HepG2 (cell line): ENCODE measurements at regions not wholly inside any gene's neighbourhood (a gene's known extent, or its start where the extent isn't known, plus 50 kb on each side); places are given as distances from the start of the nearest gene placed in this dataset.

ENCODE experiments used
- ATAC-seq: fragments of 200-7000 bp; cut with Tn5 transposase; 3 replicates; pipeline ENCODE4 v1.9.1; 2020; ENCODE audit warnings: mild to moderate bottlenecking, moderate library complexity
- BruUV-seq: library from RNA; stranded (reverse); fragments of 400-500 nt; replicated peaks from 2 replicates; lab custom pipeline; 2021; lab: Mats Ljungman, UMichigan
- CTCF ChIA-PET: fragments of 300-600 bp; formaldehyde crosslinking; extraction: SDS; loops from one replicate; lab custom pipeline; 2021; ENCODE audit warnings: low total read pairs, inconsistent platforms, low intra/inter-chr PET ratio; lab: Yijun Ruan, JAX
- POLR2A ChIA-PET: fragments of 350-600 bp; sonication (Branson Sonifier 250); formaldehyde crosslinking; loops from one replicate; lab custom pipeline; 2020; ENCODE audit warnings: antibody characterized with exemption, inconsistent platforms; lab: Yijun Ruan, JAX
- DNase-seq: peaks from one replicate; pipeline ENCODE4 v3.0.0-alpha.2; 2015; ENCODE audit warnings: low spot score
- FAIRE-seq: peaks from 3 replicates; lab custom pipeline; 2011; peaks lifted over from hg19 to GRCh38; lab: Jason Lieb, UNC
- H2AFZ ChIP-seq: one replicate; pipeline ENCODE4 v1.6.1; 2011; ENCODE audit warnings: low read length, inconsistent platforms
- H3K27ac ChIP-seq: fragments of 300-600 bp; 3 replicates; pipeline ENCODE4 v1.8.0; 2011; ENCODE audit warnings: mixed run types, mild to moderate bottlenecking, mixed read lengths, low read length, inconsistent platforms; ENCODE audit not compliant: insufficient read depth; ENCODE audit errors: extremely low read length
- H3K27me3 ChIP-seq, 2 experiments: fragments of 200-600 bp in 1 of 2; 2 replicates in 1 of 2; 3 replicates in 1 of 2; pipeline versions ENCODE4 v1.6.0 to v1.8.0; 2011; ENCODE audit warnings: low read length in 2 of 2, mild to moderate bottlenecking in 2 of 2, moderate library complexity in 2 of 2, inconsistent platforms in 1 of 2; ENCODE audit not compliant: insufficient read depth in 2 of 2, control insufficient read depth in 1 of 2
- H3K36me3 ChIP-seq, 2 experiments: fragments of 200-600 bp in 1 of 2; replicated peaks in 1 of 2; 2 replicates in 1 of 2; 3 replicates in 1 of 2; pipeline versions ENCODE4 v1.5.1 to v1.8.0; 2011; ENCODE audit warnings: low read length in 2 of 2, inconsistent platforms in 1 of 2; ENCODE audit not compliant: insufficient read depth in 2 of 2, control insufficient read depth in 1 of 2
- H3K4me1 ChIP-seq: 2 replicates; pipeline ENCODE4 v1.5.1; 2012; ENCODE audit warnings: low read length, inconsistent platforms; ENCODE audit not compliant: insufficient read depth
- H3K4me2 ChIP-seq: 2 replicates; pipeline ENCODE4 v1.6.0; 2011; ENCODE audit warnings: low read depth, low read length, inconsistent platforms
- H3K4me3 ChIP-seq, 3 experiments: fragments of 200-600 bp in 1 of 3; sonication (generic), shearing (Covaris generic) in 1 of 3; replicated peaks in 1 of 3; 2 replicates each; pipeline ENCODE4 v1.5.1; 2011 to 2016; ENCODE audit warnings: low read length in 3 of 3, inconsistent platforms in 2 of 3, low read depth in 2 of 3, mild to moderate bottlenecking in 2 of 3, control low read depth in 1 of 3, mixed read lengths in 1 of 3; ENCODE audit not compliant: insufficient read depth in 1 of 3
- H3K79me2 ChIP-seq: one replicate; pipeline ENCODE4 v1.6.1; 2011; ENCODE audit warnings: low read length, inconsistent platforms; ENCODE audit not compliant: insufficient read depth
- H3K9ac ChIP-seq: 2 replicates; pipeline ENCODE4 v1.6.0; 2011; ENCODE audit warnings: mild to moderate bottlenecking, low read depth, low read length, inconsistent platforms; ENCODE audit not compliant: insufficient read depth
- H3K9me3 ChIP-seq: 2 replicates; pipeline ENCODE4 v1.5.1; 2012; ENCODE audit warnings: mild to moderate bottlenecking, low read length
- H4K20me1 ChIP-seq: 2 replicates; pipeline ENCODE4 v1.6.0; 2011; ENCODE audit warnings: inconsistent platforms, mild to moderate bottlenecking, low read length, moderate library complexity; ENCODE audit not compliant: insufficient read depth
- EP300 ChIP-seq, 3 experiments: sonication (generic) in 1 of 3; formaldehyde crosslinking in 1 of 3; IDR thresholded peaks; 2 replicates each; pipeline versions ENCODE4 v1.5.1 to v1.6.1; 2011 to 2020; ENCODE audit warnings: low read depth in 2 of 3, low read length in 2 of 3, borderline replicate concordance in 1 of 3, improper control_type of control experiment in 1 of 3, mild to moderate bottlenecking in 1 of 3, missing genetic modification reagents in 1 of 3, moderate library complexity in 1 of 3
- HIVEP1 ChIP-seq: sonication (generic); formaldehyde crosslinking; IDR thresholded peaks from 2 replicates; pipeline ENCODE4 v1.4.0; 2020; ENCODE audit warnings: mild to moderate bottlenecking, missing genetic modification reagents
- HNRNPL ChIP-seq: fragments of 200-400 bp; formaldehyde crosslinking; IDR thresholded peaks from 2 replicates; pipeline ENCODE4 v1.6.1; 2017; ENCODE audit warnings: mild to moderate bottlenecking, low read depth, low read length
- JARID2 ChIP-seq: sonication (generic); formaldehyde crosslinking; IDR thresholded peaks from 2 replicates; pipeline ENCODE4 v1.8.1; 2023; ENCODE audit warnings: missing genetic modification reagents, inconsistent platforms; ENCODE audit not compliant: insufficient replicate concordance
- KDM1A ChIP-seq: IDR thresholded peaks from 2 replicates; pipeline ENCODE4 v1.6.1; 2016; ENCODE audit warnings: missing compliant biosample characterization
- NCOA5 ChIP-seq: sonication (generic); formaldehyde crosslinking; IDR thresholded peaks from 2 replicates; pipeline ENCODE4 v1.4.0; 2020; ENCODE audit warnings: missing genetic modification reagents
- PHF21A ChIP-seq: sonication (generic); formaldehyde crosslinking; IDR thresholded peaks from 2 replicates; pipeline ENCODE4 v1.5.0; 2020; ENCODE audit warnings: mild to moderate bottlenecking, missing genetic modification reagents
- SIX1 ChIP-seq: sonication (generic); formaldehyde crosslinking; IDR thresholded peaks from 2 replicates; pipeline ENCODE4 v1.4.0; 2020; ENCODE audit warnings: missing genetic modification reagents, borderline replicate concordance
- SMAD3 ChIP-seq: sonication (generic); formaldehyde crosslinking; IDR thresholded peaks from 2 replicates; pipeline ENCODE4 v1.4.0; 2020; ENCODE audit warnings: missing genetic modification reagents
- SMARCC2 ChIP-seq: fragments of 450-650 bp; IDR thresholded peaks from 2 replicates; pipeline ENCODE4 v1.6.1; 2017; ENCODE audit warnings: antibody characterized with exemption, mild to moderate bottlenecking
- SRSF4 ChIP-seq: fragments of 200-400 bp; formaldehyde crosslinking; IDR thresholded peaks from one replicate; pipeline ENCODE4 v1.6.1; 2018; ENCODE audit warnings: mild to moderate bottlenecking, low read depth, low read length, moderate library complexity; ENCODE audit not compliant: poor library complexity, severe bottlenecking
- ZNF484 ChIP-seq: sonication (generic); formaldehyde crosslinking; IDR thresholded peaks from 2 replicates; pipeline ENCODE4 v1.5.1; 2020; ENCODE audit warnings: mild to moderate bottlenecking, low read depth, missing genetic modification reagents, borderline replicate concordance
- ZNF564 ChIP-seq: sonication (generic); formaldehyde crosslinking; IDR thresholded peaks from 2 replicates; pipeline ENCODE4 v1.8.1; 2023; ENCODE audit warnings: mild to moderate bottlenecking, missing genetic modification reagents
- ZNF644 ChIP-seq: IDR thresholded peaks from 2 replicates; pipeline ENCODE4 v1.6.1; 2016; ENCODE audit warnings: low read depth
- ZNF713 ChIP-seq: sonication (generic); formaldehyde crosslinking; IDR thresholded peaks from 2 replicates; pipeline ENCODE4 v1.4.0; 2020; ENCODE audit warnings: mild to moderate bottlenecking, missing genetic modification reagents
- WGBS: methylation state at CpG from one replicate; pipeline ENCODE4 v1.1.6; 2017; ENCODE audit warnings: low lambda C conversion rate; 5-methylcytosine and 5-hydroxymethylcytosine counted together
- in situ Hi-C: cut with HindIII; loops from 2 replicates; pipeline ENCODE4 v1.10.0; 2017; ENCODE audit warnings: low pct_unique_long_range_greater_than_20kb; ENCODE audit not compliant: extremely low pct_ligation_motif_present
- intact Hi-C: fragments of 100-400 bp; cut with micrococcal nuclease; formaldehyde crosslinking; loops from one replicate; pipeline ENCODE4 v1.10.0; 2022; ENCODE audit not compliant: unreplicated experiment
- TF ChIP-seq, protein P1 (sequence below): sonication (generic); formaldehyde crosslinking; IDR thresholded peaks from 2 replicates; pipeline ENCODE4 v1.5.0; 2020; ENCODE audit warnings: mild to moderate bottlenecking, missing genetic modification reagents, moderate library complexity
- TF ChIP-seq, protein P2 (sequence below): IDR thresholded peaks from 2 replicates; pipeline ENCODE4 v1.6.1; 2018; ENCODE audit warnings: missing genetic modification reagents
- TF ChIP-seq, protein P3 (sequence below): sonication (generic); formaldehyde crosslinking; IDR thresholded peaks from 2 replicates; pipeline ENCODE4 v1.5.1; 2020; ENCODE audit warnings: mild to moderate bottlenecking, missing genetic modification reagents, borderline replicate concordance

DNA sequence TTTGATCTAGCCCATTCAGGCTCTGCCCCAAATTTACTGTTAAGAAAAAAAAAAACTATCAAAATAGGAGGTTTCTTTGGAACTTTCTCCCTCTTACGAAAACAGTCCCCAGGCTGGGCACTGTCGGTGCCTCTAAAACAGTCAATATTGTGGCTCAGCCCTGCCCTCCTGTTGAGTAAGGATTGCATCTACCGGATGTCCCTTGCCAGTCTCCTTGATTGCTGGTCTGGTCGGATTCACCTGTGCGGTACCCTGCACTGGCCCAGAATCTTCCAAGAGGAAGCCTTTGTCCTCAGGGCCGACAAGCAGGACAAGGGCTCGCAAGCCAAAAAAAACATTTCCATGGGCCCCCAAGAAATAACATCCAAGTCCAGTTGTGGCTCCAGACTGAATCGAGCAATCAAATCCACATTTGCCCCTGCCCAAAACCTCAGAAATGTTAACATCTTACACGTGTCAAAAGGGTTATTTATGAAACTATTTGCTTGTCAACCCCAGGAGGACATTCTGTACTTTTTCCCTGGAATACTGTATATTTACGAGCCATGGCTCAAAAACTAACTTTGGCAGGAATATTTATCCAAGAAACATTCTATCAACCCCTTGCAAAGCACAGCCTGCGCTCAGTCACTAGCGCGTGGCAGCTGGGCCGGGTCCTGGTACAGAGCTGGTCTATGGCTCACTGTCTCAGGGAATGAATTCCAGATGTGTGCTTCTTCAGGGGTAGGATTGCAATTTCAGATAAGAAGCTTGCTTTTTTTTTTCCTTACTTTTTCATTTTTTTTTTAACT lies 129.2 kb upstream of the ADRA1B start (continued):
- no peak for TF ChIP-seq ZNF644 (CRISPR knock-in tag)

DNA sequence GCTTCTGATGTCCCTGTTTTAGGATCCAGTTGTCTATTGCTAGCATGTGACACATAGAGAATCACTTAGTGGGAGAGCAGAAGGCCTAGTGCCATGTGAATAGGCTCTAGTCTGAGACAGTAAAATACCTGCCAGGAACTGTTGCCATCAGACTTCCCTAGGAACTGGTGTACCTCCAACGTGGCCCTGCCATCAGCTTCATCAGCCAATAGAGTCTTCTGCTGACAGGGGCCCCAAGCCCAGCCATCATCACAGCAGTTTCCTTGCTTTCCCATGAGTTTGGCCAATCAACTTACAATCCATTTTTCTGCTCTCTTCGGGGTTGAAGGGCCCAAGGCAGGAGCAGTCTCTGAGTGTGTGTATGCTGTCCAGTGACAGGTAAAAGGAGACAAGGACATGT lies 128.4 kb upstream of the ADRA1B start:
- ATAC-seq (no peak), DNase-seq (no peak), FAIRE-seq (no peak)
- Histone ChIP-seq H3K27ac (no peak overlapping the region), H3K79me2 (no peaks in the 10 kb centered on the region), H3K4me3 (no peak overlapping the region), H3K9me3 (no peaks in the 10 kb centered on the region), H3K4me1 (no peaks in the 10 kb centered on the region), H3K36me3 (no peaks in the 10 kb centered on the region), H3K9ac (no peak overlapping the region), H3K4me2 (no peak overlapping the region), H3K27me3 (peaks cover 0 to 14% of the 10 kb centered on the region in 2 experiments; a peak in 3 of 5 replicates), H2AFZ (no peak overlapping the region), H4K20me1 (no peaks in the 10 kb centered on the region)
- ChIA-PET POLR2A (no interaction called here), CTCF (no interaction called here)
- intact Hi-C loops (no loop called here), in situ Hi-C loops (no loop called here)
- 0% methylated on average over 1 of the region's 2 CpGs for WGBS
- TF ChIP-seq KDM1A (no peak), EP300 (IDR thresholded peaks at IDR 0.05; ENCODE audit: low read depth in 2 of 2, low read length in 2 of 2) (no peak), EP300 (CRISPR knock-in tag; IDR thresholded peaks at IDR 0.05; ENCODE audit: borderline replicate concordance) (no peak), JARID2 (no peak), SIX1 (CRISPR knock-in tag) (no peak), NCOA5 (CRISPR knock-in tag) (no peak), SMARCC2 (no peak), HNRNPL (no peak), HIVEP1 (CRISPR knock-in tag) (no peak), SMAD3 (CRISPR knock-in tag) (no peak), SRSF4 (no peak), ZNF564 (CRISPR knock-in tag) (no peak), ZNF713 (CRISPR knock-in tag) (no peak), ZNF484 (no peak), PHF21A (CRISPR knock-in tag) (no peak)
- TF ChIP-seq, protein P1, sequence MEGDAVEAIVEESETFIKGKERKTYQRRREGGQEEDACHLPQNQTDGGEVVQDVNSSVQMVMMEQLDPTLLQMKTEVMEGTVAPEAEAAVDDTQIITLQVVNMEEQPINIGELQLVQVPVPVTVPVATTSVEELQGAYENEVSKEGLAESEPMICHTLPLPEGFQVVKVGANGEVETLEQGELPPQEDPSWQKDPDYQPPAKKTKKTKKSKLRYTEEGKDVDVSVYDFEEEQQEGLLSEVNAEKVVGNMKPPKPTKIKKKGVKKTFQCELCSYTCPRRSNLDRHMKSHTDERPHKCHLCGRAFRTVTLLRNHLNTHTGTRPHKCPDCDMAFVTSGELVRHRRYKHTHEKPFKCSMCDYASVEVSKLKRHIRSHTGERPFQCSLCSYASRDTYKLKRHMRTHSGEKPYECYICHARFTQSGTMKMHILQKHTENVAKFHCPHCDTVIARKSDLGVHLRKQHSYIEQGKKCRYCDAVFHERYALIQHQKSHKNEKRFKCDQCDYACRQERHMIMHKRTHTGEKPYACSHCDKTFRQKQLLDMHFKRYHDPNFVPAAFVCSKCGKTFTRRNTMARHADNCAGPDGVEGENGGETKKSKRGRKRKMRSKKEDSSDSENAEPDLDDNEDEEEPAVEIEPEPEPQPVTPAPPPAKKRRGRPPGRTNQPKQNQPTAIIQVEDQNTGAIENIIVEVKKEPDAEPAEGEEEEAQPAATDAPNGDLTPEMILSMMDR (CRISPR knock-in tag), result no peak
- TF ChIP-seq, protein P2, sequence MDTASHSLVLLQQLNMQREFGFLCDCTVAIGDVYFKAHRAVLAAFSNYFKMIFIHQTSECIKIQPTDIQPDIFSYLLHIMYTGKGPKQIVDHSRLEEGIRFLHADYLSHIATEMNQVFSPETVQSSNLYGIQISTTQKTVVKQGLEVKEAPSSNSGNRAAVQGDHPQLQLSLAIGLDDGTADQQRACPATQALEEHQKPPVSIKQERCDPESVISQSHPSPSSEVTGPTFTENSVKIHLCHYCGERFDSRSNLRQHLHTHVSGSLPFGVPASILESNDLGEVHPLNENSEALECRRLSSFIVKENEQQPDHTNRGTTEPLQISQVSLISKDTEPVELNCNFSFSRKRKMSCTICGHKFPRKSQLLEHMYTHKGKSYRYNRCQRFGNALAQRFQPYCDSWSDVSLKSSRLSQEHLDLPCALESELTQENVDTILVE, result no peak
- TF ChIP-seq, protein P3, sequence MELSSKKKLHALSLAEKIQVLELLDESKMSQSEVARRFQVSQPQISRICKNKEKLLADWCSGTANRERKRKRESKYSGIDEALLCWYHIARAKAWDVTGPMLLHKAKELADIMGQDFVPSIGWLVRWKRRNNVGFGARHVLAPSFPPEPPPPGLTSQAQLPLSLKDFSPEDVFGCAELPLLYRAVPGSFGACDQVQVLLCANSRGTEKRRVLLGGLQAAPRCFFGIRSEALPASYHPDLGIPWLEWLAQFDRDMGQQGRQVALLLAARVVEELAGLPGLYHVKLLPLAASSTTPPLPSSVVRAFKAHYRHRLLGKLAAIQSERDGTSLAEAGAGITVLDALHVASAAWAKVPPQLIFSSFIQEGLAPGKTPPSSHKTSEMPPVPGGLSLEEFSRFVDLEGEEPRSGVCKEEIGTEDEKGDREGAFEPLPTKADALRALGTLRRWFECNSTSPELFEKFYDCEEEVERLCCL (CRISPR knock-in tag), result no peak
- BruUV-seq, result no TSS peak
